GM23338 (cell line): ENCODE measurements at regions not wholly inside any gene's neighbourhood (a gene's known extent, or its start where the extent isn't known, plus 50 kb on each side); places are given as distances from the start of the nearest gene placed in this dataset.

Experiments used
- ATAC-seq: fragments of 200-7000 bp; cut with Tn5 transposase; 3 replicates; pipeline ENCODE4 v1.9.1; 2020
- DNase-seq: peaks from one replicate; pipeline ENCODE4 v3.0.0-alpha.2; 2015; ENCODE audit warnings: low spot score
- H2AFZ ChIP-seq: fragments of 200-600 bp; sonication (generic); 2 replicates; pipeline ENCODE4 v1.8.0; 2016; ENCODE audit warnings: antibody characterized with exemption, mild to moderate bottlenecking, moderate library complexity
- H3F3A ChIP-seq: fragments of 200-600 bp; sonication (generic); replicated peaks from 2 replicates; pipeline ENCODE4 v1.8.0; 2017; ENCODE audit warnings: antibody characterized with exemption, mixed run types, low read depth
- H3K27ac ChIP-seq: fragments of 200-600 bp; sonication (generic); 2 replicates; pipeline ENCODE4 v1.6.1; 2016; ENCODE audit warnings: low read depth
- H3K27me3 ChIP-seq: fragments of 200-600 bp; sonication (generic); 2 replicates; pipeline ENCODE4 v1.8.0; 2016; ENCODE audit warnings: mild to moderate bottlenecking, mixed run types, moderate library complexity; ENCODE audit not compliant: insufficient read depth
- H3K36me3 ChIP-seq: fragments of 200-600 bp; sonication (generic); 2 replicates; pipeline ENCODE4 v1.8.0; 2016; ENCODE audit warnings: mild to moderate bottlenecking; ENCODE audit not compliant: insufficient read depth
- H3K4me1 ChIP-seq: fragments of 200-600 bp; sonication (generic); 2 replicates; pipeline ENCODE4 v1.8.0; 2016; ENCODE audit warnings: mild to moderate bottlenecking, moderate library complexity; ENCODE audit not compliant: insufficient read depth
- H3K4me2 ChIP-seq: fragments of 200-600 bp; sonication (generic); 2 replicates; pipeline ENCODE4 v1.7.1; 2017; ENCODE audit warnings: mixed run types
- H3K4me3 ChIP-seq: fragments of 200-600 bp; sonication (generic); 2 replicates; pipeline ENCODE4 v1.6.1; 2016; ENCODE audit warnings: mixed run types
- H3K79me2 ChIP-seq: fragments of 200-600 bp; sonication (generic); replicated peaks from 2 replicates; pipeline ENCODE4 v1.8.0; 2017; ENCODE audit warnings: mild to moderate bottlenecking; ENCODE audit not compliant: insufficient read depth
- H3K9me2 ChIP-seq: fragments of 200-600 bp; sonication (generic); 2 replicates; pipeline ENCODE4 v1.8.0; 2017; ENCODE audit not compliant: insufficient read depth
- H4K20me1 ChIP-seq: fragments of 200-600 bp; sonication (generic); replicated peaks from 2 replicates; pipeline ENCODE4 v1.8.0; 2017; ENCODE audit warnings: mild to moderate bottlenecking; ENCODE audit not compliant: insufficient read depth
- H3K27ac Mint-ChIP-seq: 2 replicates; pipeline ENCODE4 v1.8.0; 2020; ENCODE audit warnings: inconsistent platforms, mild to moderate bottlenecking, moderate library complexity, mixed read lengths
- H3K27me3 Mint-ChIP-seq: 3 replicates; pipeline ENCODE4 v1.8.0; 2022; ENCODE audit warnings: low read depth, mild to moderate bottlenecking, moderate library complexity, mixed read lengths, inconsistent platforms; ENCODE audit not compliant: insufficient read depth, poor library complexity
- H3K36me3 Mint-ChIP-seq: 3 replicates; pipeline ENCODE4 v1.8.0; 2021; ENCODE audit warnings: low read depth, mild to moderate bottlenecking, inconsistent platforms, moderate library complexity, mixed read lengths
- H3K4me1 Mint-ChIP-seq: 3 replicates; pipeline ENCODE4 v1.8.0; 2020; ENCODE audit warnings: mild to moderate bottlenecking, inconsistent platforms, mixed read lengths
- H3K4me3 Mint-ChIP-seq: 3 replicates; pipeline ENCODE4 v1.8.0; 2021; ENCODE audit warnings: moderate library complexity, mild to moderate bottlenecking, inconsistent platforms, mixed read lengths
- H3K9me3 Mint-ChIP-seq: 3 replicates; pipeline ENCODE4 v1.8.0; 2020; ENCODE audit warnings: moderate library complexity, mild to moderate bottlenecking, inconsistent platforms, mixed read lengths
- CTCF ChIP-seq, 2 experiments: fragments of 200-600 bp in 1 of 2; sonication (generic) in 1 of 2; conservative IDR thresholded peaks; 2 replicates each; pipeline versions ENCODE4 v1.5.1 to v1.6.1; 2016 to 2017; ENCODE audit warnings: antibody characterized with exemption in 2 of 2, low read depth in 2 of 2, mild to moderate bottlenecking in 2 of 2, moderate library complexity in 1 of 2
- ETS1 ChIP-seq: IDR thresholded peaks from 2 replicates; pipeline ENCODE4 v1.6.1; 2016; ENCODE audit warnings: antibody characterized with exemption
- EZH2 ChIP-seq: fragments of 200-600 bp; sonication (generic); IDR thresholded peaks from one replicate; pipeline ENCODE4 v1.8.0; 2017; ENCODE audit warnings: antibody characterized with exemption, mild to moderate bottlenecking, low read depth; ENCODE audit not compliant: unreplicated experiment
- EZH2phosphoT487 ChIP-seq: fragments of 200-600 bp; sonication (generic); IDR thresholded peaks from one replicate; pipeline ENCODE4 v1.8.1; 2018; ENCODE audit warnings: antibody characterized with exemption; ENCODE audit not compliant: unreplicated experiment
- JUNB ChIP-seq: IDR thresholded peaks from one replicate; pipeline ENCODE4 v1.6.1; 2016; ENCODE audit warnings: antibody characterized with exemption; ENCODE audit not compliant: unreplicated experiment
- NANOG ChIP-seq: IDR thresholded peaks from 2 replicates; pipeline ENCODE4 v1.6.1; 2016; ENCODE audit warnings: antibody characterized with exemption, borderline replicate concordance
- POLR2AphosphoS5 ChIP-seq: IDR thresholded peaks from 2 replicates; pipeline ENCODE4 v1.6.1; 2016; ENCODE audit warnings: antibody characterized with exemption, low read depth
- STAT1 ChIP-seq: IDR thresholded peaks from one replicate; pipeline ENCODE4 v1.6.1; 2016; ENCODE audit warnings: antibody characterized with exemption; ENCODE audit not compliant: unreplicated experiment
- ZNF114 ChIP-seq: fragments of 250-450 bp; sonication (Bioruptor Pico); IDR thresholded peaks from 2 replicates; pipeline ENCODE4 v1.5.0; 2020; ENCODE audit warnings: mild to moderate bottlenecking, moderate library complexity
- ZNF331 ChIP-seq: fragments of 250-450 bp; sonication (Bioruptor Pico); IDR thresholded peaks from 2 replicates; pipeline ENCODE4 v1.5.0; 2020; ENCODE audit warnings: low read depth, mild to moderate bottlenecking, moderate library complexity
- ZNF462 ChIP-seq: fragments of 250-450 bp; sonication (Bioruptor Pico); IDR thresholded peaks from 2 replicates; pipeline ENCODE4 v1.5.0; 2020; ENCODE audit warnings: mild to moderate bottlenecking, moderate library complexity

DNA sequence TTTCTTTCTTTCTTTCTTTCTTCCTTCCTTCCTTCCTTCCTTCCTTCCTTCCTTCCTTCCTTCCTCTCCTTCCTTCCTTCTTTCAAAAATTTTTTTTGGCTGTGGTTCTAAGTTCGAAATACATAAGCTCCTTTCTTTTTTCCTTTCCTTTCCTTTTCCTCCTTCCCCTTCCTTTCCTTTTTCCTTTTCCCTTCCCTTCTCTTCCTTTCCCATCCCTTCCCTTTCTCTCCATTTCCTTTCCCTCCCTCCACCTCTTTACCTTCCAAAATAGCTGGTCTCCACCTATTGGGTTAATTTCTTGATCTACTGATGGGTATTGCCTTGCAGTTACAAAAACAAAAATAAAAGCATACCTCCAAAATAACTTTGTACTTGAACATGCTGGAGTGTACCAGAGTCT lies 73.4 kb upstream of the GPRIN3 start (continued):
- TF ChIP-seq ZNF462 (CRISPR knock-in tag) (no peak), EZH2 (no peak)

DNA sequence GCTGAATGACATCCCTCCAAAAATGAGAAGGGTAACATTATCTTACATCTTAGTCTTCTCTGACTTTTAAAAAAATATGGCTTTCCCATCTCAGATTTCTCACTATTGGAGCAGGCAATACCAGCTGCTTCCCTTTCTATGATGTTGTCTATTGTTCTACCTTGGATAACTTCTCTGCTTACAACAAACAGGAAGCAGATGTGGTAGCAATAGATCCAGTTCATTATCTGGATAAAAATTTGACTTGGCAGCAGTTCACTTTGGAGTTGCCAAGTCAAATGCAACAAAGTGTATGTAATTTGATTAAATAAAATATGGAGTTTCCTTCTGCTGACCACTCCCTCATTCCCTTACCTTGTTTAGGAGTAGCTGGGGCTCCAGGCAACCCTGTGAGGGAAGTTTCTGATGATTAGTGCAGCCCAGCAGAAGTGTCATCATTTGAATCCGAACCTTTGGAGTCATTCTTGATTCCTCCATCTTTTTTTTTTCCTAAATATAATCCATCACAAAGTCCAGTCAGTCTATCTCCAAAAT lies 72.0 kb upstream of the GPRIN3 start:
- no peaks in the 10 kb centered on the region for H3K4me1 Mint-ChIP-seq
- H3K79me2 ChIP-seq, result no peaks in the 10 kb centered on the region
- H3K27me3 Mint-ChIP-seq, result no peaks in the 10 kb centered on the region
- H2AFZ ChIP-seq, result no peak overlapping the region
- H4K20me1 ChIP-seq, result no peaks in the 10 kb centered on the region
- ATAC-seq (no peak), DNase-seq (no peak)
- H3K9me3 Mint-ChIP-seq, result peaks cover 14% of the 10 kb centered on the region; the same call in 2 of the 3 replicates
- H3K4me1 ChIP-seq, result no peaks in the 10 kb centered on the region
- H3K4me2 ChIP-seq, result no peak overlapping the region
- no peaks in the 10 kb centered on the region for H3K9me2 ChIP-seq
- no peaks in the 10 kb centered on the region for H3K27me3 ChIP-seq
- no peak overlapping the region for H3K27ac ChIP-seq
- H3K27ac Mint-ChIP-seq, result no peak overlapping the region
- H3K36me3 Mint-ChIP-seq, result no peaks in the 10 kb centered on the region
- no peak overlapping the region for H3K4me3 ChIP-seq
- no peak overlapping the region for H3K4me3 Mint-ChIP-seq
- no peaks in the 10 kb centered on the region; the same call in 1 of the 2 replicates for H3K36me3 ChIP-seq
- H3F3A ChIP-seq, result no peaks in the 10 kb centered on the region
- TF ChIP-seq CTCF (conservative IDR thresholded peaks at IDR 0.05; ENCODE audit: low read depth in 2 of 2) (no peak), JUNB (no peak), ZNF331 (CRISPR knock-in tag) (no peak), EZH2 (no peak), STAT1 (no peak), ZNF114 (CRISPR knock-in tag) (no peak), EZH2phosphoT487 (no peak), POLR2AphosphoS5 (no peak), ETS1 (no peak), NANOG (no peak)
